ENCODE measurements at regions not wholly inside any gene's neighbourhood (a gene's known extent, or its start where the extent isn't known, plus 50 kb on each side); places are given as distances from the start of the nearest gene placed in this dataset.
"Not testable (repeated sequence)": the region's sequence is repeated elsewhere in the genome, so short reads cannot be mapped to it uniquely, and the experiment has no call there.

- not testable (repeated sequence) for TF ChIP-seq POLR2A, CTCF (IDR thresholded peaks at IDR 0.05)
Observed at GRCh38 chr6:110539277-110540019, 63.0 kb upstream of the SLC22A16 start.

All from lower leg skin (tissue), 3 donors.